ENCODE measurements at regions not wholly inside any gene's neighbourhood (a gene's known extent, or its start where the extent isn't known, plus 50 kb on each side); places are given as distances from the start of the nearest gene placed in this dataset.
"Not testable (repeated sequence)": the region's sequence is repeated elsewhere in the genome, so short reads cannot be mapped to it uniquely, and the experiment has no call there.

GRCh38 chr1:99501871-99502270 lies 144.0 kb upstream of the PALMD start:
- no peak for DNase-seq (ENCODE audit: low read depth)
- TF ChIP-seq CTCF (IDR thresholded peaks at IDR 0.05; ENCODE audit: control insufficient read depth, extremely low read depth, insufficient read depth): no peak
- no peak overlapping the region for H3K4me3 ChIP-seq (ENCODE audit: low read depth, low read length)

GRCh38 chr1:99502400-99502799 lies 143.5 kb upstream of the PALMD start:
- no peak for DNase-seq (ENCODE audit: low read depth)
- no peak for TF ChIP-seq CTCF (IDR thresholded peaks at IDR 0.05; ENCODE audit: control insufficient read depth, extremely low read depth, insufficient read depth)
- no peak overlapping the region for H3K4me3 ChIP-seq (ENCODE audit: low read depth, low read length)

GRCh38 chr1:99503276-99503747 lies 142.6 kb upstream of the PALMD start:
- no peak for DNase-seq (ENCODE audit: low read depth)
- TF ChIP-seq CTCF (IDR thresholded peaks at IDR 0.05; ENCODE audit: control insufficient read depth, extremely low read depth, insufficient read depth): no peak
- no peak overlapping the region for H3K4me3 ChIP-seq (ENCODE audit: low read depth, low read length)

- H3K4me3 ChIP-seq (ENCODE audit: low read depth, low read length): no peak overlapping the region
- no peak for DNase-seq (ENCODE audit: low read depth)
- no peak for TF ChIP-seq CTCF (IDR thresholded peaks at IDR 0.05; ENCODE audit: control insufficient read depth, extremely low read depth, insufficient read depth)
Measured at GRCh38 chr1:99504287-99504686, 141.6 kb upstream of the PALMD start.

- DNase-seq (ENCODE audit: low read depth): no peak
- TF ChIP-seq CTCF (IDR thresholded peaks at IDR 0.05; ENCODE audit: control insufficient read depth, extremely low read depth, insufficient read depth): no peak
- no peak overlapping the region for H3K4me3 ChIP-seq (ENCODE audit: low read depth, low read length)
Measured at GRCh38 chr1:99506631-99507030, 139.3 kb upstream of the PALMD start.

GRCh38 chr1:99507446-99507845 lies 138.5 kb upstream of the PALMD start:
- not testable (repeated sequence) for H3K4me3 ChIP-seq (ENCODE audit: low read depth, low read length); DNase-seq (ENCODE audit: low read depth)

GRCh38 chr1:99507906-99508732 lies 137.8 kb upstream of the PALMD start:
- no peak for TF ChIP-seq CTCF (IDR thresholded peaks at IDR 0.05; ENCODE audit: control insufficient read depth, extremely low read depth, insufficient read depth)
- H3K4me3 ChIP-seq (ENCODE audit: low read depth, low read length): no peak overlapping the region
- DNase-seq (ENCODE audit: low read depth): no peak

- not testable (repeated sequence) for DNase-seq (ENCODE audit: low read depth); H3K4me3 ChIP-seq (ENCODE audit: low read depth, low read length)
Measured at GRCh38 chr1:99508733-99509445, 137.0 kb upstream of the PALMD start.

- not testable (repeated sequence) for H3K4me3 ChIP-seq (ENCODE audit: low read depth, low read length); DNase-seq (ENCODE audit: low read depth)
Measured at GRCh38 chr1:99514823-99515552, 130.9 kb upstream of the PALMD start.
